ENCODE measurements at regions not wholly inside any gene's neighbourhood (a gene's known extent, or its start where the extent isn't known, plus 50 kb on each side); places are given as distances from the start of the nearest gene placed in this dataset.

DNA sequence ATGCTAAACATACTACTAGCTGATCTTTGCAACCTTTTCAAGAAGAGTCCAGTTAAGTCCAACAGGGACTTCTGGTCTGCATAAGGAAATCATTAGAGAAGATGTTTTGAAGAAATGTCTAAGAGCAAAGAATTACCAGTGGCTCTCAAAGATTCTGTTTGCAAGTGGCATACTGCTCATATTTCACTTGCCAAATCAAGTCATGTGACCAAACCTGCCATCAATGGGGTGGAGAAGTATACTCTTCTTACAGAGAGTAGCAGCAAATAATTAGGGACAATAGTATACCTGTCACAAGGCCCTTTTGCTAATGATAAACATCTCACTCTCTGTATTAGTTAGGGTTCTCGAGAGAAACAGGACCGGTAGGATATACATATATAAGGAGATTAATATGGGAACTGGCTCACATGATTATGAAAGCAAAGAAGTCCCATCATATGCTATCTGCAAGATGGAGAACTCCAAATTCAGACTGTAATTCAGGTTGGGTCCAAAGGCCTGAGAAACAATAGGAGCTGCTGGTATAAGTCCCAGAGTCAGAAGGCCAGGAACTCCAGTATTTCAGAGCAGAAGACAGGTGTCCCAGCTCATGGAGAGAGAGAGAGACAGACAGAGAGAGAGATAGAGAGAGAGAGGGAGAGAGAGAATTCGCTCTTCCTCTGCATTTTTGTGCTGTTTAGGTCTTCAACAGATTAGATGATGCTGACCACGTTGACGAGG, 111.5 kb downstream of the LCA5 start:
- DNase-seq, result no peak
- WGBS (ENCODE audit: low lambda C conversion rate), result 52% methylated on average over 5 of the region's 5 CpGs
- TF ChIP-seq NRF1 (IDR thresholded peaks at IDR 0.05; ENCODE audit: low read depth, low read length) (no peak), FOXM1 (IDR thresholded peaks at IDR 0.05; ENCODE audit: low read depth) (no peak), PBX3 (IDR thresholded peaks at IDR 0.05) (no peak), EP300 (IDR thresholded peaks at IDR 0.05; ENCODE audit: borderline replicate concordance in 1 of 2, low read depth in 1 of 2, low read length in 1 of 2) (no peak)
- Histone ChIP-seq H3K36me3 (replicated peaks in 1 of 2; ENCODE audit: control insufficient read depth in 1 of 2, insufficient read depth in 2 of 2, low read length in 1 of 2) (no peaks in the 10 kb centered on the region), H3K9me2 (no peaks in the 10 kb centered on the region), H4K20me1 (ENCODE audit: insufficient read depth) (no peaks in the 10 kb centered on the region), H3K27ac (ENCODE audit: low read depth in 2 of 2, low read length in 1 of 2) (no peak overlapping the region; a peak in 1 of 4 replicates), H3K9me3 (no peaks in the 10 kb centered on the region), H3K9ac (no peak overlapping the region), H3K79me2 (ENCODE audit: insufficient read depth) (no peaks in the 10 kb centered on the region), H3K4me2 (no peak overlapping the region), H3K4me3 (ENCODE audit: low read depth in 2 of 2, low read length in 1 of 2) (no peak overlapping the region), H2AFZ (ENCODE audit: low read depth) (no peak overlapping the region), H3F3A (replicated peaks; ENCODE audit: insufficient read depth) (no peaks in the 10 kb centered on the region), H3K4me1 (ENCODE audit: control insufficient read depth in 1 of 2, insufficient read depth in 2 of 2, low read depth in 1 of 2, low read length in 1 of 2) (peaks cover 0 to 21% of the 10 kb centered on the region in 2 experiments; a peak in 2 of 4 replicates), H3K27me3 (ENCODE audit: insufficient read depth) (no peaks in the 10 kb centered on the region)
- ChIA-PET POLR2A (interaction anchor here (0.6 kb wide), 1 partner anchor 138 kb away, joined by 3 read pairs; no protein-coding TSS in a partner anchor), CTCF (interaction anchor here (0.6 to 1.3 kb wide), 5 partner anchors 8 to 86 kb away, joined by 3 to 4 read pairs (median 3); no protein-coding TSS in a partner anchor)

DNA sequence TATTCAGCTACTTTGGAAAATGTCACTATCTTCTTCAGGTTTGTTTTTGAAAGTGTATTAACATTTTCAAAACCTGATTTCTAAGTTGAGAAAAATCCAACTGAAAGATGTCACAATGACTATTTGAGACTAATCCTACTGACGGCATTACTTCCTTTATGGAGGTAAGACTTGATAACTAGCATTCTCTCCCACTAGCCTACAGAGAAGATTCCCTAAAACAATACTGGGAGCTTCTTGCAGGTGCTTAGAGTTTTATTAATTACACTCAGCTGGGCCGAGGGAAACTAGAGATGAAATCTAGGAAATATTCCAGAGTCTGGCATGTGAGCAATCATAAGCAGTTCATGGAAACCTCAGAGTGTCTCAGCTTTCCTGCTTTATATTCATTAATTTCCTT, 114.0 kb downstream of the LCA5 start:
- 45% methylated on average over 2 of the region's 2 CpGs for WGBS (ENCODE audit: low lambda C conversion rate)
- Histone ChIP-seq H3K27me3 (ENCODE audit: insufficient read depth) (no peaks in the 10 kb centered on the region), H3K4me2 (no peak overlapping the region), H3F3A (replicated peaks; ENCODE audit: insufficient read depth) (no peaks in the 10 kb centered on the region), H3K79me2 (ENCODE audit: insufficient read depth) (no peaks in the 10 kb centered on the region), H3K4me1 (ENCODE audit: control insufficient read depth in 1 of 2, insufficient read depth in 2 of 2, low read depth in 1 of 2, low read length in 1 of 2) (peaks cover 0 to 21% of the 10 kb centered on the region in 2 experiments; a peak in 2 of 4 replicates), H3K36me3 (replicated peaks in 1 of 2; ENCODE audit: control insufficient read depth in 1 of 2, insufficient read depth in 2 of 2, low read length in 1 of 2) (no peaks in the 10 kb centered on the region), H3K9me2 (no peaks in the 10 kb centered on the region), H4K20me1 (ENCODE audit: insufficient read depth) (no peaks in the 10 kb centered on the region), H3K9ac (no peak overlapping the region), H3K27ac (ENCODE audit: low read depth in 2 of 2, low read length in 1 of 2) (no peak overlapping the region), H3K4me3 (ENCODE audit: low read depth in 2 of 2, low read length in 1 of 2) (no peak overlapping the region), H2AFZ (ENCODE audit: low read depth) (no peak overlapping the region), H3K9me3 (no peaks in the 10 kb centered on the region)
- POLR2A ChIA-PET, result interaction anchor here (0.5 kb wide), 1 partner anchor 777 kb away, joined by 4 read pairs; no protein-coding TSS in a partner anchor
- CTCF ChIA-PET, result interaction anchor here (1.0 kb wide), 1 partner anchor 147 kb away, joined by 3 read pairs; no protein-coding TSS in a partner anchor
- no peak for DNase-seq
- no peak for TF ChIP-seq PBX3 (IDR thresholded peaks at IDR 0.05)
- TF ChIP-seq POLR2AphosphoS5 (IDR thresholded peaks at IDR 0.05; ENCODE audit: low read depth, low read length), result no peak
- TF ChIP-seq GATA2 (CRISPR knock-in tag; IDR thresholded peaks at IDR 0.05), result 0 out of 2 replicates have a peak, but pooled peaks have one; percentile 19
- no peak for TF ChIP-seq MXI1 (IDR thresholded peaks at IDR 0.05; ENCODE audit: low read depth, low read length)
- TF ChIP-seq, protein P1, sequence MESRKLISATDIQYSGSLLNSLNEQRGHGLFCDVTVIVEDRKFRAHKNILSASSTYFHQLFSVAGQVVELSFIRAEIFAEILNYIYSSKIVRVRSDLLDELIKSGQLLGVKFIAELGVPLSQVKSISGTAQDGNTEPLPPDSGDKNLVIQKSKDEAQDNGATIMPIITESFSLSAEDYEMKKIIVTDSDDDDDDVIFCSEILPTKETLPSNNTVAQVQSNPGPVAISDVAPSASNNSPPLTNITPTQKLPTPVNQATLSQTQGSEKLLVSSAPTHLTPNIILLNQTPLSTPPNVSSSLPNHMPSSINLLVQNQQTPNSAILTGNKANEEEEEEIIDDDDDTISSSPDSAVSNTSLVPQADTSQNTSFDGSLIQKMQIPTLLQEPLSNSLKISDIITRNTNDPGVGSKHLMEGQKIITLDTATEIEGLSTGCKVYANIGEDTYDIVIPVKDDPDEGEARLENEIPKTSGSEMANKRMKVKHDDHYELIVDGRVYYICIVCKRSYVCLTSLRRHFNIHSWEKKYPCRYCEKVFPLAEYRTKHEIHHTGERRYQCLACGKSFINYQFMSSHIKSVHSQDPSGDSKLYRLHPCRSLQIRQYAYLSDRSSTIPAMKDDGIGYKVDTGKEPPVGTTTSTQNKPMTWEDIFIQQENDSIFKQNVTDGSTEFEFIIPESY (IDR thresholded peaks at IDR 0.05; ENCODE audit: borderline replicate concordance, low read depth), result no peak
- no peak for TF ChIP-seq TAF1 (IDR thresholded peaks at IDR 0.05; ENCODE audit: borderline replicate concordance, low read depth, low read length)
- no peak for TF ChIP-seq USF2 (IDR thresholded peaks at IDR 0.05; ENCODE audit: borderline replicate concordance, low read depth, low read length)

Data from SK-N-SH (cell line).